Kidney (tissue), 13 donors: ENCODE measurements at regions not wholly inside any gene's neighbourhood (a gene's known extent, or its start where the extent isn't known, plus 50 kb on each side); places are given as distances from the start of the nearest gene placed in this dataset.

Experiments used
- DNase-seq, 5 donors: peaks; one replicate each; pipeline ENCODE4 v3.0.0-alpha.2; 2013 to 2020
- FAIRE-seq: peaks from 2 replicates; lab custom pipeline; 2012; peaks lifted over from hg19 to GRCh38; lab: Jason Lieb, UNC
- H3K27ac ChIP-seq, 2 donors: one replicate each; pipeline ENCODE4 v1.7.0; 2013; ENCODE audit warnings: low read depth in 2 of 2, low read length in 2 of 2, inconsistent platforms in 1 of 2
- H3K27me3 ChIP-seq: one replicate; pipeline ENCODE4 v1.7.1; 2013; ENCODE audit warnings: low read length, inconsistent platforms; ENCODE audit not compliant: control insufficient read depth, insufficient read depth
- H3K36me3 ChIP-seq, 3 donors: one replicate each; pipeline versions ENCODE4 v1.7.0 to v1.7.1; 2013; ENCODE audit warnings: low read length in 3 of 3, control low read depth in 1 of 3, inconsistent platforms in 1 of 3; ENCODE audit not compliant: insufficient read depth in 3 of 3, control insufficient read depth in 2 of 3
- H3K4me1 ChIP-seq, 3 donors: one replicate each; pipeline versions ENCODE4 v1.7.0 to v1.7.1; 2013; ENCODE audit warnings: low read length in 3 of 3, inconsistent platforms in 1 of 3, low read depth in 1 of 3; ENCODE audit not compliant: control insufficient read depth in 2 of 3, insufficient read depth in 2 of 3
- H3K4me3 ChIP-seq, 3 donors: one replicate each; pipeline versions ENCODE4 v1.7.0 to v1.8.1; 2013; ENCODE audit warnings: low read length in 3 of 3, control low read depth in 1 of 3, inconsistent platforms in 1 of 3
- H3K9ac ChIP-seq, 3 donors: one replicate each; pipeline versions ENCODE4 v1.7.0 to v1.7.1; 2013; ENCODE audit warnings: low read length in 3 of 3, control low read depth in 1 of 3, inconsistent platforms in 1 of 3
- H3K9me3 ChIP-seq, 3 donors: one replicate each; pipeline versions ENCODE4 v1.7.0 to v1.7.1; 2013; ENCODE audit warnings: low read length in 3 of 3, control low read depth in 1 of 3, inconsistent platforms in 1 of 3; ENCODE audit not compliant: control insufficient read depth in 2 of 3, insufficient read depth in 1 of 3
- intact Hi-C: fragments of 100-400 bp; cut with DNase I; formaldehyde crosslinking; loops from one replicate; pipeline ENCODE4 v1.11.1; 2022
- TF ChIP-seq, protein P1 (sequence below): IDR thresholded peaks from 3 replicates; pipeline ENCODE4 v1.5.1; 2012; ENCODE audit warnings: mild to moderate bottlenecking, moderate library complexity, borderline replicate concordance; ENCODE audit not compliant: insufficient read depth; ENCODE audit errors: extremely low read depth
- donor health status: control.
- donor health status: control.
- donor health status: control.
- donor health status: control.
- donor health status: control.
- donor health status: DM: yes; HTN: yes; CAD: no.
- donor health status: Normal renal cell carcinoma (clear cell type).

DNA sequence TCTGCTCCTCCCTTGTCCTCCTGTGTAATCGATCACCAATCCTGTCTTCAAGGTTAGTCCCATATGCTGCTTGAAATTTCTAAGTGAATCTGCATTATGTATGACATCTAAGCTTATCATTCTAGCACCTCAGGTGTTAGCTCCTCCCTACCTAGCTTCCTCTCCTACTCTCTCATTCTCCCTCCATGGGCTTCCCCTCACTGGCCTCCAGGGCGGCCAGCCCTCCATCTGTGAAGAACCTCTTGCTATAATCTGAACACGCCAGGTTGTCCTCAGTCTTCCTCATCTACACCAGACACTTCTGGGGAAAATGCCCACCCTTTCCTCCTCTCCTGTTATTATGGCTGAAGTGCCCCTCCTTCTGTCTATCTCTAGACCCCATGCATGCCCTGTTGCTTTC lies 599.3 kb upstream of the KLF4 start:
- TF ChIP-seq, protein P1, sequence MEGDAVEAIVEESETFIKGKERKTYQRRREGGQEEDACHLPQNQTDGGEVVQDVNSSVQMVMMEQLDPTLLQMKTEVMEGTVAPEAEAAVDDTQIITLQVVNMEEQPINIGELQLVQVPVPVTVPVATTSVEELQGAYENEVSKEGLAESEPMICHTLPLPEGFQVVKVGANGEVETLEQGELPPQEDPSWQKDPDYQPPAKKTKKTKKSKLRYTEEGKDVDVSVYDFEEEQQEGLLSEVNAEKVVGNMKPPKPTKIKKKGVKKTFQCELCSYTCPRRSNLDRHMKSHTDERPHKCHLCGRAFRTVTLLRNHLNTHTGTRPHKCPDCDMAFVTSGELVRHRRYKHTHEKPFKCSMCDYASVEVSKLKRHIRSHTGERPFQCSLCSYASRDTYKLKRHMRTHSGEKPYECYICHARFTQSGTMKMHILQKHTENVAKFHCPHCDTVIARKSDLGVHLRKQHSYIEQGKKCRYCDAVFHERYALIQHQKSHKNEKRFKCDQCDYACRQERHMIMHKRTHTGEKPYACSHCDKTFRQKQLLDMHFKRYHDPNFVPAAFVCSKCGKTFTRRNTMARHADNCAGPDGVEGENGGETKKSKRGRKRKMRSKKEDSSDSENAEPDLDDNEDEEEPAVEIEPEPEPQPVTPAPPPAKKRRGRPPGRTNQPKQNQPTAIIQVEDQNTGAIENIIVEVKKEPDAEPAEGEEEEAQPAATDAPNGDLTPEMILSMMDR = no peak
- FAIRE-seq = no peak
- Histone ChIP-seq H3K27me3 (no peaks in the 10 kb centered on the region), H3K9me3 (no peaks in the 10 kb centered on the region), H3K9ac (no peak overlapping the region), H3K4me3 (no peak overlapping the region), H3K27ac (no peak overlapping the region), H3K4me1 (no peaks in the 10 kb centered on the region), H3K36me3 (no peaks in the 10 kb centered on the region)
- DNase-seq = no peak
- intact Hi-C loops = no loop called here

DNA sequence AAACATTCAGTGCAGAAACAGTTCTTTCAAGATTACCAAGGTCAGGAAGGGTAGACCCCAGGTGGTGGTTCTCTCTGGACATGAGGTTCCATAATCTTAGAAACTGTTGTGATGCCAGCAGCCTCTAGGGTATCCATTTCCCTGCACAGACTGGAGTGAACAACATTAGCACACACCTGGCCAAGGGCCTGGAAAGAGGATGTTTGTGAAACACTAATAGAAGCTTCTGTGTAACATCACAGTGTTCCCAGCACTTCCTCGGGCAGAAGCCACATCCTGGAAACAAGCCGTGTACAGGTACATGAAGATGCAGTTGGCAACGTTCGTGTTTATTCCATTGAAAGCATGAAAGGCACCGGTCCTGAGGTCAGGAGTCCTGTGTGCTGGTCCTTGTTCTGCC lies 598.2 kb upstream of the KLF4 start:
- Histone ChIP-seq H3K36me3 (no peaks in the 10 kb centered on the region), H3K27ac (no peak overlapping the region), H3K9me3 (no peaks in the 10 kb centered on the region), H3K27me3 (no peaks in the 10 kb centered on the region), H3K9ac (no peak overlapping the region), H3K4me1 (no peaks in the 10 kb centered on the region), H3K4me3 (no peak overlapping the region)
- FAIRE-seq (no peak), DNase-seq (no peak)
- TF ChIP-seq, protein P1 = no peak
- intact Hi-C loops = no loop called here

DNA sequence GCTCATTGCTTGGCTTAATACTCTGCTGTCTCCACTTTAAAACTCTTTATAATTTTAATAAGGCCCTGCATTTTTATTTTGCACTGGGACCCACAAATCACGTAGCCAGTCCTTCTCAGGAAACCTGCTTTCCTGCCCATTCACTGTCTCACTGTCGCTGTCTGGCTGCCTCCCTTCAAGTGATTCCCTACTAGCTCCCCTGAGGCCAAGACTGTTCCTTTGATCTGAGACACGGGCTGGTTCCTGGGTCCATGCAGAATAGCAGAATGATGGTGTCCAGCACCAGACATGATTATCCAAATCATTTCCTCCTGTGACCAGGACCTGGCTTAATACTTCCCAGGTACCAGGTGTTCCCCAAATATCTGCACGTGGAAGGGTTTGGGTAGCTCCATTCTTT lies 597.1 kb upstream of the KLF4 start:
- Histone ChIP-seq H3K9ac (no peak overlapping the region), H3K36me3 (no peaks in the 10 kb centered on the region), H3K9me3 (no peaks in the 10 kb centered on the region), H3K4me1 (no peaks in the 10 kb centered on the region), H3K4me3 (no peak overlapping the region), H3K27ac (no peak overlapping the region), H3K27me3 (no peaks in the 10 kb centered on the region)
- TF ChIP-seq, protein P1 = no peak
- FAIRE-seq (no peak), DNase-seq (no peak)
- intact Hi-C loops = no loop called here

DNA sequence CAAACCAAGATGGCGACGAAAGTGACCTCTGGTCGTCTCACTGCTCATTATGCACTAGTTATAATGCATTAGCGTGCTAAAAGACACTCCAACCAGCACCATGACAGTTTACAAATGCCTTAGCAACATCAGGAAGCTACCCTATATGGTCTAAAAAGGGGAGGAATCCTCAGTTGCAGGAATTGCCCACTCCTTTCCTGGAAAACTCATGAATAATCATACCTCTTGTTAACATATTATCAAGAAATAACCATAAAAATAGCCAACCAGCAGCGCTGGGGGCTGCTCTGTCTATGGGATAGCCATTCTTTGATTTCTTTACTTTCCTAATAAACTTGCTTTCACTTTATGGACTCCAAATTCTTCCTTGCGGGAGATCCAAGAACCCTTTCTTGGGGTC lies 595.7 kb upstream of the KLF4 start:
- TF ChIP-seq, protein P1 = no peak
- intact Hi-C loops = no loop called here
- H3K27me3 ChIP-seq = no peaks in the 10 kb centered on the region
- H3K36me3 ChIP-seq = no peaks in the 10 kb centered on the region
- FAIRE-seq (no peak), DNase-seq (no peak)
- H3K9me3 ChIP-seq = no peaks in the 10 kb centered on the region
- H3K4me3 ChIP-seq = no peak overlapping the region
- H3K4me1 ChIP-seq = no peaks in the 10 kb centered on the region
- no peak overlapping the region for H3K9ac ChIP-seq
- no peak overlapping the region for H3K27ac ChIP-seq
